Body of pancreas (tissue), 4 donors: ENCODE measurements at regions not wholly inside any gene's neighbourhood (a gene's known extent, or its start where the extent isn't known, plus 50 kb on each side); places are given as distances from the start of the nearest gene placed in this dataset.

Experiments
- POLR2A ChIP-seq, 3 donors: fragments of 450-650 bp; IDR thresholded peaks; one replicate each; pipeline ENCODE4 v1.6.1; 2016; ENCODE audit warnings: antibody characterized with exemption in 3 of 3, mild to moderate bottlenecking in 2 of 3
- TF ChIP-seq, protein P1 (sequence below), 7 experiments: fragments of 450-650 bp in 4 of 7; fragments of 200-600 bp in 3 of 7; sonication (generic) in 3 of 7; IDR thresholded peaks; one replicate each; pipeline ENCODE4 v1.5.1; 2016 to 2019; ENCODE audit warnings: antibody characterized with exemption in 7 of 7

- TF ChIP-seq, protein P1, sequence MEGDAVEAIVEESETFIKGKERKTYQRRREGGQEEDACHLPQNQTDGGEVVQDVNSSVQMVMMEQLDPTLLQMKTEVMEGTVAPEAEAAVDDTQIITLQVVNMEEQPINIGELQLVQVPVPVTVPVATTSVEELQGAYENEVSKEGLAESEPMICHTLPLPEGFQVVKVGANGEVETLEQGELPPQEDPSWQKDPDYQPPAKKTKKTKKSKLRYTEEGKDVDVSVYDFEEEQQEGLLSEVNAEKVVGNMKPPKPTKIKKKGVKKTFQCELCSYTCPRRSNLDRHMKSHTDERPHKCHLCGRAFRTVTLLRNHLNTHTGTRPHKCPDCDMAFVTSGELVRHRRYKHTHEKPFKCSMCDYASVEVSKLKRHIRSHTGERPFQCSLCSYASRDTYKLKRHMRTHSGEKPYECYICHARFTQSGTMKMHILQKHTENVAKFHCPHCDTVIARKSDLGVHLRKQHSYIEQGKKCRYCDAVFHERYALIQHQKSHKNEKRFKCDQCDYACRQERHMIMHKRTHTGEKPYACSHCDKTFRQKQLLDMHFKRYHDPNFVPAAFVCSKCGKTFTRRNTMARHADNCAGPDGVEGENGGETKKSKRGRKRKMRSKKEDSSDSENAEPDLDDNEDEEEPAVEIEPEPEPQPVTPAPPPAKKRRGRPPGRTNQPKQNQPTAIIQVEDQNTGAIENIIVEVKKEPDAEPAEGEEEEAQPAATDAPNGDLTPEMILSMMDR (IDR thresholded peaks at IDR 0.05), result no peak
- no peak for TF ChIP-seq POLR2A (IDR thresholded peaks at IDR 0.05)
Observed at GRCh38 chrX:96621811-96622210, 62.8 kb upstream of the DIAPH2 start.
